H54 (cell line): ENCODE measurements at regions not wholly inside any gene's neighbourhood (a gene's known extent, or its start where the extent isn't known, plus 50 kb on each side); places are given as distances from the start of the nearest gene placed in this dataset.
"Not testable (repeated sequence)": the region's sequence is repeated elsewhere in the genome, so short reads cannot be mapped to it uniquely, and the experiment has no call there.

Experiments
- DNase-seq: peaks from one replicate; pipeline ENCODE4 v3.0.0; 2011; ENCODE audit warnings: low spot score, mixed read lengths; ENCODE audit not compliant: insufficient read length
- FAIRE-seq: peaks from 3 replicates; lab custom pipeline; 2011; peaks lifted over from hg19 to GRCh38; lab: Jason Lieb, UNC
- POLR2A ChIP-seq: IDR thresholded peaks from 2 replicates; pipeline ENCODE4 v1.6.1; 2011; ENCODE audit warnings: low read depth, mild to moderate bottlenecking, low read length

DNA sequence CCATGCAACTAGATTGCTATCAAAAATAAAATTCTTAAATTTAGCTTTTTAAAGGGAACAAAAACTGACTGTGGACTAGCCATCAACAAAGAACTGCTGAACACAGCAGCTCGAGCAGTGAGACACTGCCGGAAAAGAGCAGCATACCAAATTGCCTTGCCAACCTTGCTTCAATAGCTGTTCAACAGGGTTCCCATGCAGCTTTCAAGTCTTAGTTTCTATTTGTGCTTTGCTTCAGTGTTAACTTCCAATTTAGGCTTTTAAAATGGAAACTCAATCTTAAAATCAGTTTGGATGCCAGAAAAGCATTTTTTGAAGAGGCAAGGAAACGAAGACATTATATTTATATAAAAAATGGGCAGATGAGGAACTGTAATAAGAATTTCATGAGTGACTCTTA, 463.4 kb upstream of the MAGEB18 start:
- no peak for FAIRE-seq
- no peak for TF ChIP-seq POLR2A
- no peak for DNase-seq

DNA sequence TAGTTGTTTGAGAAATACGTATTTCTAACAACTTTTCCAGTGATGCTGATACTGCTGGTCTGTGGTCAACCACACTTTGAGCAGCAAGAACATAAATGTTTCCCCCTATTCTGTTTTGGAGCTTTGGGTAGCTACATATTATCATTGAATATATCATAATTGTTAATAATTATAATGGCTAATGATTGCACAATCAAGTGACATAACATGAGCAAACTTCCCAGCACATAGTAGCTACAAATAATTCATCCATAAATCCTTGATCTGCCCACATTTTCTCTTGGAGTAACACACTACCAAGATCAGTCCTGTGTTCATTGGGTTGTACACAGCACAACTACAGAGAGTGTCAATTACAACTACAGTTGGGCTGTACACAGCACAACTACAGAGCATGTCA, 436.3 kb upstream of the MAGEB18 start:
- DNase-seq (no peak), FAIRE-seq (no peak)
- no peak for TF ChIP-seq POLR2A

DNA sequence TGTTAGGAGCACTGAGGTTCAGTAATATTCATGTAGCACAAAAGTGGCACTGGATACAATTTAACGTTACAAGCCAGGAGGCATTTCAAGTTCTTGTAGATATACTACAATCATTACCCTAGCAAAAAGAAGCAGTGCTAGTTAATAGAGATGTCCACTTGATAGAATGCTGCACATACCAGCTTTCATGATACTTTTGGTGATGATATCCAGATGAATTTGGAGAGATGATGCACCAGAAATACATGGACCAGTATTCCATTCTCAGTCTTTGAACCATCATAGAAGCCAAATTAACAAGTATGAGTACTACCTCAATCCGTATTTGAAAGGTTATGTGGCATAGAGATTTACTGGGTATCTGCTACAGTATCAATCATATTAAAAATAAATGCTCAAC, 421.0 kb upstream of the MAGEB18 start:
- FAIRE-seq (no peak), DNase-seq (no peak)
- TF ChIP-seq POLR2A = no peak

DNA sequence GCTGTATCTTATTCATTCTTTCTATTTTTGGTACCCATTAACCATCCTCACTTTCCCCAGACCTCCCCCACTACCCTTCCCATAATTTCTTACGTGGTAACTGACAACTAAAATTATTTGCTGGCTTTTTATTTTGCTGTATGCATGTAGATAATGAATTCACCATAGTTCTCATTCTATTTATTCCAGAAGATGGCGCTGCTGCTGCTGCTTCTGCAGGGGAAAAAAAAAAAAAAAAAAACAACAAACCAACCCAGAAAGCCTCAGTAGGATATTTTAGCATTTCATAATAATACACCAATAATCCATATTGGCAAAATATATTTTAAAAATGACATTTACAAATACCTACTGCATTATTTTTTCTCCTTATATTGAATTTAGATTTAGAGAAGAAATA, 416.6 kb upstream of the MAGEB18 start:
- DNase-seq = no peak
- no peak for TF ChIP-seq POLR2A
- FAIRE-seq = no peak

DNA sequence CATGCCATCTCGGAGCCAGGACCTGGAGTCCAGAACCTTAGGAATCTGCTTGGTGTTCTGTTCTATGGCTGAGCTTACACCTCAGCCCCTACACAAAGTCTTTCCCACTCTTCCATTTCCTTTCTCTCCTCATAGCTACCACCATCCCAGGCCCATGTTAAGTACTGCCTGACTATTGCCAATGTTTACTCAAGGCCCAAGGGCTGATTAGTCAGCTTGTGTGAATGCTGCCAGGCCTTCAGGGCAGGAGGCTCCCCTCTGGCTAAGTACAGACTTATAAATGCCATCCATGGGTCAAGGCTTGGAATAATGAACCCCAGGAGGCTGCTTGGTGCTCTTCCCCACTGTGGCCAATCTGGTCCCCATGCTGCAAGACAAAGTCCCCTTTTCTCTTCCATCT, 411.6 kb upstream of the MAGEB18 start:
- FAIRE-seq = no peak
- TF ChIP-seq POLR2A = no peak
- peak; percentile 0 for DNase-seq

DNA sequence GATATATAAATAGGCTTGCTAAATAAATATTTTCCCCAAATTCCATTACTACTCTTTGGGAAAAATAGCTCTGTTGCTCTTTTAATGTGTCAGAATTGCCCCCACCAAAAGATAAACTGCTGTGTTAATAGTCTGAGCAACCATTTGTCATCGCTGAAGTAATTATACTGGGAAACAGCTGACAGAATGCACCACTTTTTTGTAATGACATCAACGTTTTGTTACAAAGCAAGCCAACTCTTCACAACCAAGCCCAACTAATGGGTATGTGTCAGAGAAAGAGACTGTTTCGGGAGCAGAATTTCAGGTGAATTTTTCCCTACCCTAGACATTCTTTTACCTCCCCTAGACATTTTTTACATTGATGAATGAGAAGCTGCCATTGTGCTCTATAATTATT, 405.0 kb upstream of the MAGEB18 start:
- no peak for DNase-seq
- no peak for TF ChIP-seq POLR2A
- FAIRE-seq = no peak

DNA sequence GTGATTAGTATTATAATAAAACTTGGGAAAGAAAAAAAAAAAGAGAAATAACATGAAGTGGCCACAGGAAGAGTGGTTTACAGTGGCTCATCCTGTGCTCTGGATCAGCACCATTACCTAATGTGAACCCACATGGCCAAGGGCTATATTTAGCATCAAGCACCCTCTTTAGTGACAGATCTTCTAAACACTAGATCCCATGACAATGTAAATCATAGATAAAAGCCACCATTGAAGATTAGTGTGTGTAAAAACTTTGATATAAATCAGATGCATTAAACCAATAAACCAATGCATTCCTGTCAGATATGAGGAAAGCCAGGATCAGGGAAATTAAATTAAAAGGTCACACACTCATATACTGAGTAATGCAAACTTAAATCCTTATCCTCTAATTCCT, 400.6 kb upstream of the MAGEB18 start:
- TF ChIP-seq POLR2A = no peak
- FAIRE-seq (no peak), DNase-seq (no peak)

DNA sequence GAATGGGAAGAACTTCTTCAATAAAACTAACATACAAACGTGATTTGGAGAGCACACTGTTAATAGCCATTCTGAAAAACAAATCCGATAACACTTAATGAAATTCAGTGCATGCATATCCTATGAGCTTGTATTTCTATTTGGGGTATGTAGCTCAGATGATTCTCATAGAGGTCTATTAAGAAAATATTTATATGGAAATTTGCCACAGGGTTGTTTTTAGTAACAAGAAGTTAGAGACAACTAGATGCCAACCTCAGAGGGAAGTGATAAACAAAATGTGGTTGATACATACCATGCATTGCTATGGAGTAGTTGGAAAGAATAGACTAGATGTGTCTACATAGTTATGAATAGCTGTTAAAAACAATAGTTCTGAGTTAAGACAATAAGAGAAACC, 395.8 kb upstream of the MAGEB18 start:
- no peak for DNase-seq
- no peak for TF ChIP-seq POLR2A
- no peak for FAIRE-seq

DNA sequence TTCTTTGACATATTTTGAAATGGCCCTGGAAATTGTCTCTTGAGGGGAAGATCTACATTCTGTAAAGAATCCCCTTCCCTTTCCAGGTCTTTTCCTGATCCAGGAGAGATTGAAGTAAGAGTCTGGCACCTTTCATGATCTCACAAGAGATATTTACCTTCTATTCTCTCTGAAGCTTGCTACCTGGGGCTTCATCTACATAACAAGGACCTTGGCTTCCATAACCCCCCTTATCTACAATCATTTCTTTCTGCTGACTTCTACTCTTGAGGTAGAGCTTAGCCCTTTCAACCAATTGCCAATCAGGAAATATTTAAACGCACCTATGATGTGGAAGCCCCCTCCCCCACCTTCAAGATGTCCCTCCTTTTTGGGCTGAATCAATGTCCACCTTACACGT, 383.7 kb upstream of the MAGEB18 start:
- no peak for TF ChIP-seq POLR2A
- FAIRE-seq (no peak), DNase-seq (no peak)

DNA sequence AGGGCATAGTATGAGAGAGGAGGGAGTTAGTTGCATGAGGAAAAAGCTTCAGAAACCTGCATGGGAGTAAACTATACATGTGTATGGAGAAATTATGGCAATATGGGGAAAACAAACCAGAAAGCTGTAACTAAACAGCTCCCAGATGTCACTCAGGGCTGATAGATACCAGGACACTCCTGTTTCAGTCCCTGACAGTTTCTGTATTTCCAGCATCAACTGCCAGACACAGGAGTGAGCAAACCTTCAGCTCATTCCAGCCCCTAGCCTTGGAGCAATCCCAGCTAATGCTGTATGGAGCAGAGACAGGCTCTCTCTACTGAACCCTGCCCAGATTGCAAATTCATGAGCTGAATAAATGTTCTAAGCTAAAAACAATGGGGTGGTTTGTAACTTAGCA, 382.9 kb upstream of the MAGEB18 start:
- TF ChIP-seq POLR2A = no peak
- DNase-seq (no peak), FAIRE-seq (no peak)

DNA sequence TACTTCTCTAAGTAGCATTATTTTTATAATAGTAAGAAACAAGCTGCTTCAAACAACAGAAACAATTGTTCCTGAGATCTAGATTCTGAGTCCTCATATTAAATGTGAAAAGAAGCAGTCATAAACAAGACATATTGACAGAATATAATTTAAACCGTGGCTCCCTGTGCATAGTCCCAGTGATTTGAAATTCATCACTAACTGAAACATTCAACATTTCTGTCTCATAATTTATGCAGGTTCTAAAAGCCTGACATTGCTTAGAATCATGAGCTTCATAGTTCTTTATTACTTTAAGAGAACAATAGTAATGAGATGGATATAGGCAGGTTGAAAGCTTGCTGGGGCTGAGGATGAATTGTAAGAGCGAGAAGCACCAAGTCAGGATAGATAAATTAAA, 375.5 kb upstream of the MAGEB18 start:
- FAIRE-seq (no peak), DNase-seq (no peak)
- no peak for TF ChIP-seq POLR2A

DNA sequence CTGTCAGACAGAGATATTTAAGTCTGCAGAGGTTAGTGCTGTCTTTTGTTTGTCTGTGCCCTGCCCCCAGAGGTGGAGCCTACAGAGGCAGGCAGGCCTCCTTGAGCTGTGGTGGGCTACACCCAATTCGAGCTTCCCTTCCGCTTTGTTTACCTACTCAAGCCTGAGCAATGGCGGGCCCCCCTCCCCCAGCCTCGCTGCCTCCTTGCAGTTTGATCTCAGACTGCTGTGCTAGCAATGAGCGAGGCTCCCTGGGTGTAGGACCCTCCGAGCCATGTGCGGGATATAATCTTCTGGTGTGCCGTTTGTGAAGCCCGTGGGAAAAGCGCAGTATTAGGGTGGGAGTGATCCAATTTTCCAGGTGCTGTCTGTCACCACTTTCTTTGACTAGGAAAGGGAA, 366.3 kb upstream of the MAGEB18 start:
- DNase-seq, FAIRE-seq: not testable (repeated sequence)

DNA sequence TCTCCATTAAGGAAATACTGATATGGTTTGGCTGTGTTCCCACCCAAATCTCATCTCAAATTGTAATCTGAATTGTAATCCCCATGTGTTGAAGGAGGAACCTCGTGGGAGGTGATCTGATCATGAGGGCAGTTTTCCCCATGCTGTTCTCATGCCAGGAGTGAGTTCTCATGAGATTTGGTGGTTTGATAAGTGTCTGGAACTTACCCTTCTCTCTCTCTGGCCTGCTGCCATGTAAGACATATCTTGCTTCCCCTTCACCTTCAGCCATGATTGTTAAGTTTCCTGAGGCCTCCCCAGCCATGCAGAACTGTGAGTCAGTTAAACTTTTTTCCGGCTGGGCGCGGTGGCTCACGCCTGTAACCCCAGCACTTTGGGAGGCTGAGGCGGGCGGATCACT, 340.3 kb upstream of the MAGEB18 start:
- FAIRE-seq, DNase-seq: not testable (repeated sequence)

DNA sequence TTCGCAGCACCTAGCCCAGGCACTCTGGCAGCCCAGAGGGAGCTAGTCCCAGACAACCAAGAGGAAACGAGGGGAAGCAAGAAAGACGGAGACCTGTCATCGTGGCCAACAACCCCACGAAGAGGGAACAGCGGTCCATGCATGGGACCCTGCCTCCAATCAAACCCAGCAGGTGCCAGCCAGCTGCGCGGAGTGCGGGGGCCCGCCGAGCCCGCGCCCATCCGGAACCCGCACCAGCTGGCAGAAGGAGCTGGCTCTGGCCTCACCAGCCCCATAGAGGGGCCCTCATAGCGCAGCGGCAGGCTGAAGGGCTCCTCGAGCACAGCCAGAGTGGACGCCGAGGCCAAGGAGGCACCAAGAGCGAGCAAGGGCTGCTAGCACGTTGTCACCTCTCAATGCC, 332.4 kb upstream of the MAGEB18 start:
- TF ChIP-seq POLR2A = no peak
- FAIRE-seq = no peak
- DNase-seq = no peak

DNA sequence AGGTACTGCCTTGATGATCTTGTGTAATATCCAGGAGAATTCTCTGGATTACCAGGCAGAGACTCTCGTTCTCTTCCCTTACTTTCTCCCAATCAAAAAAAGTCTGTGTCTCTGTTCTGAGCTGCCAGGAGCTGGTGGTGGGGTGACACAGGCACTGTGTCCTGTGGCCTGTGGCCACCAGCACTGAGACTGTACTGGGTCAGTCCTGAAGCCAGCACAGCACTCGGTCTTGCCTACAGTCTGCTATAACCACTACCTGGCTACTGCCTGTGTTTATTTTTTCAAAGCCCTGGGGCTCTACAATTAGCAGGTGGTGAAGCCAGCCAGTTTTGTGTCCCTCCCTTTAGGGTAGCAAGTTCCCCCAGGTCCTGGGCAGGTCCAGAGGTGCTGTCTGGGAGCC, 331.1 kb upstream of the MAGEB18 start:
- DNase-seq = no peak
- no peak for TF ChIP-seq POLR2A
- FAIRE-seq = no peak

DNA sequence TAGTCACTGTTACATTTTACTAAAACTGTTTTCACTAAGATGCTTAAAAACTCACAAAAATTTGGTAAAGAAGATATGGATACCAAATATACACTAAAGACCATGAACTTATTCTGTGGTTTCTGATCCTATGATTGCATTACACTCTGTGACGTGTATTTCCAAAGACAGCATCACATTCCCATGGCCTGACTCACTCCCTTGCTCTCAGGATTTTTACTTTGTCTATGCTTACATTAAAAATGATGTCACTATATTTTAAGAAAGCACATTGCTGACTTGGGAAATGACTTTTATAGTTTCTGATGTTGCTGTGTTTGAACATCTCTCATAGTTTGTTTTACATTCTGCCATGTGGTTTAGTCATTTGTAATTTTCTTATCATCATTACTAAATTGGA, 327.9 kb upstream of the MAGEB18 start:
- FAIRE-seq (no peak), DNase-seq (peak; percentile 1)
- no peak for TF ChIP-seq POLR2A
